Inflammatory macrophage (primary cell): ENCODE measurements at regions not wholly inside any gene's neighbourhood (a gene's known extent, or its start where the extent isn't known, plus 50 kb on each side); places are given as distances from the start of the nearest gene placed in this dataset.

ENCODE experiments used
- DNase-seq, 2 donors: peaks; one replicate each; pipeline ENCODE4 v3.0.0-alpha.2; 2020 to 2022

GRCh38 chr5:97854871-97855762 is 672.1 kb upstream of the RIOK2 start:
- DNase-seq, result no peak

GRCh38 chr5:97874491-97874890 is 691.4 kb upstream of the RIOK2 start:
- DNase-seq, result no peak

- DNase-seq, result no peak
Measured at GRCh38 chr5:97876272-97876671, 693.2 kb upstream of the RIOK2 start.

GRCh38 chr5:97877588-97877987 is 694.5 kb upstream of the RIOK2 start:
- DNase-seq, result no peak

GRCh38 chr5:97888439-97888838 is 705.4 kb upstream of the RIOK2 start:
- DNase-seq, result no peak

GRCh38 chr5:97891971-97892370 is 708.9 kb upstream of the RIOK2 start:
- DNase-seq, result no peak

GRCh38 chr5:97903742-97904141 is 720.7 kb upstream of the RIOK2 start:
- DNase-seq, result no peak

DNA sequence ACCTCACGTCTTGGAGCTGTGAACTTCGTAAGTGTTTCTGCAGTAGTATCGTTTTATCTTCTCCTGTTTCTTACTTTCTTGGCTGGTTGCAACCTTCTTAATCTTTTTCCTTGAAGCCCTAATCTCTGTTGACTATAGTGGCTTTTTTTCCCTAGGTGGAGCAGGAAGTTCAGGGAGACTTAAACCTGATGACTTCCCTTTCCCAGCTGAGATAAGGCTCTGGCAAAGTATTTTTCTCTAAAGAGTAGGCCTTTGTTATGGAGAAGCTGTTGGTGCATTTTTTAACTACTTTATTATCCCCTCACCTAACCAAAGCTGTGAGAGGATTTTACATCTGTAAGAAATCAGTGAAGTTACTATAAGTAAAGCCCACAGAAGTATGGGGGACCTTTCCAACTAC is 723.1 kb upstream of the RIOK2 start:
- DNase-seq, result no peak

GRCh38 chr5:97907646-97908400 is 724.8 kb upstream of the RIOK2 start:
- no peak for DNase-seq

DNA sequence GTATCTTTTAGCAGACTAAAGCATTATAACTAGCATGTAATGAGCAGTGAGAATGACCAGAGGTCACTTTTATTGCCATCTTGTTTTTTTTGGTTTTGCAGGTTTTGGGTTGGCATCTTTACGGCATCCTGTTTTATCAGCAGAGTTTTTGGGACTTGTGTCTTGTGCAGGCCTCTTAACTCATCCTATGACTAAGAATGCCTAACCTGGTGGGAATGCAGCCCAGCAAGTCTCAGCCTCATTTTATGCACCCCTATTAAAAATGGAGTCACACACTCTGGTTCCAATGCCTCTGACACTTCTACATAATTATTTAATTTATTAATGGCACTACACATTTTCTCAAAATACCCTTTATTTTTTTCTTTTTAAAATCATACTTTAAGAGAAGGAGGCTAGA is 726.5 kb upstream of the RIOK2 start:
- DNase-seq, result no peak

GRCh38 chr5:97914483-97914882 is 731.4 kb upstream of the RIOK2 start:
- DNase-seq, result no peak

GRCh38 chr5:97915106-97915505 is 732.1 kb upstream of the RIOK2 start:
- DNase-seq, result no peak

DNA sequence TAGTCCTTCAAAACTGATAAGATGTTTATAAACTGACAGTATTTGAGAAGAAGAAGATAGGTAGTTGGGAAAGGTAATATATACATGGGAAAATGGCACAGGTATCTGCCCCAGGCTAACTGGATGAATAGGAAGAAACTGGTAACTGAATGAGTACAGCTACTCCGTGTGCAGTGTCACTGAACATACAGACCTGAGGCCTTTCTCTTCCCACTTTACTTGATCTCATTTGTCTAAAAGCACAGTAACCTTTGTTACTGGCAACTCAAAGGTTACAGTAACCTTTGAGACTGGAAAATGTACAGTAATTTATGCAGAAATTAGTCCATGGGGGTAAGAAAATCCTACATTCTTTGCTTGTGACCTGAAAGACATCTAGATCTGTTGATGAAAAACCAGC is 735.0 kb upstream of the RIOK2 start:
- DNase-seq, result no peak

GRCh38 chr5:97918620-97919019 is 735.6 kb upstream of the RIOK2 start:
- no peak for DNase-seq

DNA sequence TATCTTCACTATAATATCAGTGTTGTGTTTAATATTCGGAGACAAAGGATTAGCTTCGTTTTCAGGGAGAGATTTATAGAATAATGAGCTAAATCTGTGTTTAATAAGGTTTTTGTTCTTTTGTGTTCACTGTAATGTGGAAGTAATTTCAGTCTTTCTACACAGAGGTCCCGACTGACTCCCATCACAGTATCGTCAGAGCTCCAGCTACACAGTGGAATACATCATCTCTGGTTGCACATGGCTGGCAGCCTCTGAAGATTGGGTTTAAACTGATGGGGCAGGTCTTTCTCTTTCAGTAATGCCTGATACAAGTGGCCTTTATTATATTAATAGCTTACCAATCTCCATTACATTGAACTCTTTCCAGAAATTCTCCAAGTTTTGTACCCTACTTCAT is 736.7 kb upstream of the RIOK2 start:
- no peak for DNase-seq

GRCh38 chr5:97922776-97923175 is 739.7 kb upstream of the RIOK2 start:
- DNase-seq, result no peak

- no peak for DNase-seq
Measured at GRCh38 chr5:97923496-97923895, 740.4 kb upstream of the RIOK2 start.

DNA sequence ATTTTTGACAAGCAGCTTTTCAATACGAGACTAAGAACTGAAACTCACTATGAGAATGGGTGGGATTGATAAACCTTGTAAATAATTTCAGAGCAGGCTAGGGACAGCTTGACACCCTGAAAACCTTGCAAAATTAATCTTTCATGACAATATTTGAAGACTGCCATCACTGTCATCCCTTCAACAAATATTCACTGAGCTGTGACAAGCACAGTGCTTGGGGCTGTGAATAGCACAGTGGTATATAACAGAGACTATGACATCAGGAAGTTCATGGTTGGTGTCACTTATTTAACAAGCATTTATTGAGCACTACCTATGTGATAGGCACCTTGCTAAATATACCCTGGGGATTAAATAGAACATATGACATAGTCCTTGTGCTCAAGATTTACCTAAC is 741.0 kb upstream of the RIOK2 start:
- no peak for DNase-seq

DNA sequence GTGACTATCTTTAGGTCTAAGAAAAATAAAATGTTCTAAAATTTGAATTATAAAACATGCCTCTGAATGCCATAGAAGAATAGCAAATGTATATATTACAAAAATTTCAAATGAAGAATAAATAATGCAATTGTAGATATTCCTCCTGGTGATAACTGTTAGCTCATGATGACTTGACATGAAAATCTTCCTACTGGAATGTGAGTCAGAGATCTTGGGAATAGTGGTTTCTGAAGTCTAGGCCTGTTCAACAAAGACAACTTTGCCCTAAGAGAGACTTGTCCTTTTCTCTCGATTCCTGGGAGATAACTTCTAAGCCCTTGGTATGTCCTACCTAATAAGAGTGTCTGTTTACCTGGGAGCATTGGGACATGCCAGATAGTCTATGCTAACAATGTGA is 746.3 kb upstream of the RIOK2 start:
- no peak for DNase-seq

GRCh38 chr5:97931829-97932228 is 748.8 kb upstream of the RIOK2 start:
- DNase-seq, result no peak

- no peak for DNase-seq
Measured at GRCh38 chr5:97936231-97936630, 753.2 kb upstream of the RIOK2 start.

GRCh38 chr5:97937846-97938245 is 754.8 kb upstream of the RIOK2 start:
- DNase-seq, result no peak

DNA sequence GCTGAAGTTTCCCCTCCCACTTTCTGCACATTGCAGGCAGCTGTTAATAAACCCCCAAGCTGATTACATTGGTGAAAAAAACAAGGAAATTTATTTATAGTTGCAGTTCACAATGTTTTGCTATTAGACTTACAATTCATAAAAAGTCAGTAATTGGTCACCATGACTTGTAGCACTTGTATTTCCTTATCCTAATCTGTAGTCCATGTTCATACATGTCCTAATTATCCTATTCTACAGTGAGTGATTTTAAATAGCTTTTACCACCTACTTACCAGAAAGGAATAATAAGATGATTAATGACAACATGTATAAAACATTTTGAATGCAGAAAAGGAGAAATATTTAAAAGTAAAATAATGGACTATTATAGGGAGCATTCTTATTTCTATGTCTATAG is 760.0 kb upstream of the RIOK2 start:
- DNase-seq, result no peak

DNA sequence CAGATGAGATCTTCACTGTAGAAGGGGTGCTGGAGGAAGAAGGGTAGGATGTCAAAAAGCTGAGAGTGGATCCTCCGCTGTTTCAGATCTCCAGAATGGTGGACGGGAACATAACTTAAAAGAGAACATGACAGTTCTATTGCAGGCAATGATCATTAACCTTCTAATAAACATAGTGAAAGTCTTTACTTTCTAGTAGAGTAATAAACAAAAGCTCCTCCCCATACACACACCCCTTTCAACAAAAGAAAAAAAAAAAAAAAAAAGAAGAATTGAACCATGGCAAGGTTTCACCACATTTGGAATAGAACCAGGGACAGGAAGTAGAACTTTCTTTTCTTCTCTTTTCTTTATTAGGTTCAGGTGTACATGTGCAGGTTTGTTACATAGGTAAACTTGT is 768.1 kb upstream of the RIOK2 start:
- no peak for DNase-seq
